ENCODE measurements at regions not wholly inside any gene's neighbourhood (a gene's known extent, or its start where the extent isn't known, plus 50 kb on each side); places are given as distances from the start of the nearest gene placed in this dataset.

GRCh38 chr11:90738799-90739198, 516.0 kb upstream of the CHORDC1 start:
- TF ChIP-seq CTCF (IDR thresholded peaks at IDR 0.05) = no peak

GRCh38 chr11:90737444-90738050, 514.7 kb upstream of the CHORDC1 start:
- no peak for TF ChIP-seq CTCF (IDR thresholded peaks at IDR 0.05)

- TF ChIP-seq CTCF (IDR thresholded peaks at IDR 0.05) = no peak
Observed at GRCh38 chr11:90732486-90732885, 509.6 kb upstream of the CHORDC1 start.

- TF ChIP-seq CTCF (IDR thresholded peaks at IDR 0.05) = no peak
Observed at GRCh38 chr11:90723475-90723874, 500.6 kb upstream of the CHORDC1 start.

GRCh38 chr11:90722552-90723190, 499.8 kb upstream of the CHORDC1 start:
- no peak for TF ChIP-seq CTCF (IDR thresholded peaks at IDR 0.05)

GRCh38 chr11:90717522-90717921, 494.7 kb upstream of the CHORDC1 start:
- TF ChIP-seq CTCF (IDR thresholded peaks at IDR 0.05) = no peak

GRCh38 chr11:90705661-90706060, 482.8 kb upstream of the CHORDC1 start:
- TF ChIP-seq CTCF (IDR thresholded peaks at IDR 0.05) = no peak

Data from LNCAP (cell line).